Fibroblast of gingiva (primary cell): ENCODE measurements at regions not wholly inside any gene's neighbourhood (a gene's known extent, or its start where the extent isn't known, plus 50 kb on each side); places are given as distances from the start of the nearest gene placed in this dataset.

Experiments used
- DNase-seq: peaks from one replicate; pipeline ENCODE4 v3.0.0-alpha.2; 2011; ENCODE audit warnings: low read depth

DNA sequence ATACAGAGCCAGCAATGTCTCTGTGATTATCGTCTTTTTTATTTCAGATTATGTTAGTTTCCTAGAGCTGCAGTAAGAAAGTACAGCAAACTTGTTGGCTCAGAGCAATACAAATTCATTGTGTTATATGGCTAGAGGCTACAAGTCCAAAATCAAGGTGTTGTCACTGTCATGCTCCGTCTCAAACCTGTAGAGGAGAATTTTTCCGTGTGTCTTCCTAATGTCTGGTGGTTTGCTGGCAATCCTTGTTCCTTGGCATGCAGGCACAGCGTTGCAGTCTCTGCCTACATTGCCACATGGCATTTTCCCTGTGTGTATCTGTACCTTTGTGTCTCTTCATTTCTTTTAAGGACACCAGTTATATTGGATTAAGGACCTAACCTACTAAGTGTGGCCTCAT, 244.4 kb downstream of the LRRIQ3 start:
- no peak for DNase-seq

DNA sequence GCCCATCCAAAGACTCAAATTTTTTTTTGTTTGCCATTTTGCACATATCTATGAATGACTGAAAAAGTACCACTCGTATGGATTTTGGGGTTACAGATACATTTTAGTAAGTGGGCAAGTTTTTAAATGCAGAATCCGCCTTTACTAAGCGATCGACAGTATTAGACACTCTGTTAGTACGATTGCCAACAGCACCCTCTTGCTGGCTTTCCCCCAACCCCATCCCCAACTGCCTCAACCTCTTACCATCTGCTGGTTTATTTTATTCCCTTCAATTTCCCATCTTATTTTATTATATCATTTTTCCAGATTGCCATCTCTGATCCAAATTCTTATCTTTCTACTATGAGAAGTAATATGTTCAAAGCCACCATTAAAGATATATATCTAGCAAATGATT, 244.8 kb downstream of the LRRIQ3 start:
- no peak for DNase-seq

DNA sequence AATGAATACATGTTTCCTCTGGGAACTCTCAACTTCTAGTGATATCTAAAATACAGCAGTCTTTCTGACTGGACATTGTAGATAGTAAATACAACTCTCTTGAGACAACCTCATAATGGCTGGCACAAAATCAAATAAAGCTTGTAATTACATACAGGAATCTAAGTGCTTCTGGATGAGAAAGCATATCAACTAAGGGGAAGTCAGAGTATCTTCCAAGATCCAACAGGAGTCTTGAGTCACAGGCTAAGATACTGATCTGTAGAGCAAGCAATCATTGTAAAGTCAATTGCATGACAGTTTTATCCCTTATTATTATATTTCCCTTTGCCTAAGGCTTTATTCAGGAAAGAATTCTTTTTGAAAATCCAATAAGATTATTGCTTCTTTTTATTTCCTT, 249.9 kb downstream of the LRRIQ3 start:
- no peak for DNase-seq

DNA sequence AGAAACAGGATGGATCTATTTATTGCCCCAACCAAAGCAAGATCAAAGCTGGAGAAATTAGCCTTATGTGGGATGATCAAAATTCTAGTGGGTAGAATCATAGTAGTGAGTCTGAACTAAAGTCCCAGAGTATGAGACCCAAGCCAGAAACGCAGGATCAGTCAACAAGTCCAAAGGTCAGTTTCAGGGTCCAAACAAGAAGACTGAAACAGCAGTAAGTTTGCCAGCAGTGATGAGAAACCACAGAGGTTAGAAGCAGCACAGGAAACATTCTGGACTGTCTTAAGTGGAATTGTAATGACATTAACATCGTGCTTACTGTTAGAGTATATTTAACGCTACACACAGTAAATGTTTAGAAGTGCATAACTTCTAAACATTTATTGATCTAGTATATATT, 251.0 kb downstream of the LRRIQ3 start:
- no peak for DNase-seq

DNA sequence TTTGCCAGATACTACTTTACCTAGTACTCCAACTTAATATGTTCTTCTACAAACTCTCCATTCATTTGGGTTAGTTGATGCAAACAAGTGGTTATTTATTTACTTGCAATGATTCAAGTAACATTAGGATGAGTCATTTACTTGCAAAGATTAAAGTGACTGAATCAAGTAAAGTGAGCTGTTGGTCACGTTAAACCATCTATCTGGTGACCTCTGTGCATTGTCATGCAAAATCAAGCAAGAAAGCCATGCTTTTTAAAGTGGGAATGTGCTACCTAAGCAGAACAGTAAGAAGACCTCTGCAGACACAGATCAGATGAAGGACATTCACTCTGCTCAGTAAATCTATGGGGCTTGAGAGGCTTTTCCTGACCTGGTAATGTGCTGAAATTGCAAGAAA, 254.7 kb downstream of the LRRIQ3 start:
- no peak for DNase-seq

DNA sequence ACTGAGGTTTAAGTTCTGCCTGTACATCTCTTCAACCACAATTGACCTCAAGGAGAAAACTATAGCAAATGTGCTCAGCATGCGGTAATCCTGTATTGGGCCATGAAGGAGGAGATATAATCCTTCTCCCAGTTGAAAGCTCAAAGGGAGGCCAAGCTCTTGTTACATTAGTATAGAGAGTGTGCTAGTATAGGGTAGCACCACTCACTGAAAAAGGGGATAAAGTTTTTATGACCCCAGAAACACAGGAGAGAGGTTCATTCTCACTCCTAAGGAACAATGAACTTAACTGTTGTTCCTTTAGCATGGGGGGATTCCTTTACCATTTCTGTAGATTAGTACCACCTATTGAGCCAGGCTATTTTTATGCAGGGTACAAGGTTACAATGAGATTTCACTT, 267.7 kb downstream of the LRRIQ3 start:
- DNase-seq, result no peak

DNA sequence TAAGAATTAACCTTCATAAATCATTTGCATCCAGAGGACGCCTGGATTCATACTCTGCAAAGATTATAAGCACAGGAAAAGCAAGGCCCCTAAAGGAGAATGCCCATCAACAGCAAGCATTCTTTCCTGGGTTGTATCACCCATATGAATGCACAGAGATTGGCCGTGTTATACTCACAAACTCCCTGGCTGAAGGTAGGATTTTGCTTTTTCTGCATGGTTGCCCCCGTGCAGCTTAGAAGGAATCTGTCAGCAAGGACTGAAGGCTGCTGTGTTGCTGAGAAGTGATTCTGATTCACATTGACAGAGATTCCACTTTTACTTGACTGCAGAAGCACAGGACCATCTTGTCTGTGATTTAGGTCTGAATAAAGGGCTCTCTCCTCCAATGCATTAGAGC, 283.0 kb downstream of the LRRIQ3 start:
- no peak for DNase-seq

DNA sequence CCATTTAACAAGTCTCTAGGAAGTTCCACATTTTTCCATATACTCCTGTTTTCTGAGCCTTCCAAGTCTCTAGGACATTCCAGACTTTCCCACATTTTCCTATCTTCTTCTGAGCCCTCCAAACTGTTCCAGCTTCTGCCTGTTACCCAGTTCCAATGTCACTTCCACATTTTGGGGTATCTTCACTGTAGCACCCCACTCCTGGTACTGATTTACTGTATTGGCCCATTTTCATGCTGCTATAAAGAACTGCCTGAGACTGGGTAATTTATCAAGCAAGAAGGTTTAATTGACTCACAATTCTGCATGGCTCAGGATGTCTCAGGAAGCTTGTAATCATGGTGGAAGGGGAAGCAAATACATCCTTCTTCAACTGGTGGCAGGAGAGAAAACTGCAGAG, 285.0 kb downstream of the LRRIQ3 start:
- no peak for DNase-seq

DNA sequence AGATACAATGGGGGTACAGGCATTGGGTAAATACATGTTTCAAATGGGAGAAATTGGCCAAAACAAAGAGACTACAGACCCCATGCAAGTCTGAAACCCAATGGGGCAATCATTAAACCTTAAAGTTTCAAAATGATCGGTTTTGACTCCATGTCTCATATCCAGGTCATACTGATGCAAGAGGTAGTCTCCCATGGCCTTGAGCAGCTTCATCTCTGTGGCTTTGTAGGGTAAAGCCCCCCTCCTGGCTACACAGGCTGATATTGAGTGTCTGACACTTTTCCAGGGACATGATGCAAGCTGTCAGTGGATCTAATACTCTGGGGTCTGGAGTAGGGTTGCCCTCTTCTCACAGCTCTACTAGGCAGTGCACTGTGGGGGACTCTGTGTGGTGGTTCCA, 286.1 kb downstream of the LRRIQ3 start:
- no peak for DNase-seq

DNA sequence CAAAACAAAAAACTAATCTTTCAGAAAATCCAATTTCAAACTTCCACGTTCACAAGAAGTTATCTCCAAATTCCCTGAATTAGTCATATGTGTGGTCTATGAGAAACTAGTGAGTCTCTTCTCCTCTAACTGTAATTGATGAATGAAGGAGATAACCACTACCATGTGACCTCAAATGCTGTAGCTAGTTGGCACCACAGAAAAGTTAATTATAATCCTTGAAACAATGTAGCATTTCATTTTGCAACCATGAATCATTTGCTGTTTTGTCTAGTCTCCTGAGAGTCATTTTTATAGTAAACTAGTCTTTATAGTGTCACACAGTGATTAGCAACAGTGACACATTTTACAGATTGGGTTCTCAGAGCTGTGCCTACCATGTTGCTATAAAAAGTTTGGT, 287.5 kb downstream of the LRRIQ3 start:
- no peak for DNase-seq

DNA sequence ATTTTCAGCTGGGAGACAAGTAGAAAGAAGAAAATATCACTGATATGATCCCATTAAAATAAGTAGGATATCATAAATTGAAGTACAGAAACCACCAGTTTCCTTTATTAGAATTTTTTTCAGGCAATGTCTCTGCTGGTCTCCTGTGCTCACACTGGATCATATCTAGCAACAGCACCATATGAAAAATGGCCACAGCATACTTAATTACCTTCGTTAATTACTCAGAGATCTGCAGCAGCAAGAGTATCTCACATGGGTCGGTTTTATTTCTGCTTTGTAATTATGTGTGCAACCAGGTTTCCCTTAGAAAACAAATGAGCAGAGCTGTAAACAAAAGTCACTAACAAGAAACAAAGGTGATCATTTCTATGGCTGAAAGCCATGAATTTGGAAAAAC, 287.9 kb downstream of the LRRIQ3 start:
- no peak for DNase-seq

DNA sequence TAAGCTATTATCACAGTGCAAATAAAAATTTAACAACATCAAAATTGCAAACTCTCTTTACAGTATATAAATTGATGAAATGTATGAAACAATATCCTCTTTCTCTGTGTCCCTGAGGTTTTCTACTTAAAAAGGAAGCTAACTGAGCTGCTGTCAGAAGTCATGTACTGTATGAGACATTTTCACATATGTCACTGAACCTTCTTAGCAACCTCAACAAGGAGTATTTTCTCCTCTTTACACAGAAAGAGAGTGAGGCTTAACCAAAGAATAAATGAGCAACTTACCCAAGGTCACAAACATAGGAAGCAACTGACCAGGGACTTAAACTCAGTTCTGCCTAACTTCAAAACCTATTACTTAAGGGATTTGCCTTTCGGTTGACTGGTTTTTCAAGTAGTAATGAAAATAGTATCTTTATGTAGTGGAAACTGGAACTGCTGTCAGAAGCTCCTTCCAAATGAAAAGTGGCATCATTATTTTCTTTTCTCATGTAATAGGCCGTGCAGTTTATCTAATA, 288.9 kb downstream of the LRRIQ3 start:
- DNase-seq, result no peak

DNA sequence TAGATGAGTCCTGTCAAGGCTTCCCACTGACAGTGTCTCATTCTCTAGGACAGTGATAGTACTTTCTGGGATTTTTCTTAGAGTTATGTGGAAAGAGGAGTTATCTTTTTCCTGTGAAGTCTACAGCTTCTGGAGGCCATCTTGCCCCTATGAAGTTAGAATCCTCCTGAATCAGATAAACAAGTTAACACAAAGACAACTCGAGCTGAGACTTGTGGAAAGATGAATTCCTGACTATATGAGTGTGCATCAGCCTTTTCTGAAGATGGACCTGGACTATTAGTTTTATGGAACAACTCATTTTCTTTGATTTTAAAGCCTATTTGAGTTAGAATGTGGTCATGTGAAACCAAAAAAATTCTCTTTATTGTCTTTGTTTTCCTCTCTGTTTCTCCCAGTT, 290.9 kb downstream of the LRRIQ3 start:
- no peak for DNase-seq

DNA sequence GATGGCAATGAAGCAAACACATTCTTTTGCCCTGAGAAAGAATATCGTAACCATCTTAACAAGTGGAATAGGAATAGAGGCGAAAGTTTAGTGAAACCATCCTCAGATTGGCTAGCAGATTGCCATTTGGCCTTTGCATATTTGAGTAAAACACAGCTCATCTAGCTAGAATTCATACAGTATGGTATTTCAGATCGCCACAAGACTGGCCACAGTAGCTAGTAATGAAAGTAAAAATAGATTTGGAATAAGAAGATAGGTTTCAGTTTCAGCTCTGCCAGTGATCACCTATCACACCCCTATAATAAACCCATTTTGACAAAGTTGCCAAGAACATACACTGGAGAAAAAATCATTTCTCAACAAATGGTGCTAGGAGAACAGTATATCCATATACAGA, 294.9 kb downstream of the LRRIQ3 start:
- DNase-seq, result no peak

DNA sequence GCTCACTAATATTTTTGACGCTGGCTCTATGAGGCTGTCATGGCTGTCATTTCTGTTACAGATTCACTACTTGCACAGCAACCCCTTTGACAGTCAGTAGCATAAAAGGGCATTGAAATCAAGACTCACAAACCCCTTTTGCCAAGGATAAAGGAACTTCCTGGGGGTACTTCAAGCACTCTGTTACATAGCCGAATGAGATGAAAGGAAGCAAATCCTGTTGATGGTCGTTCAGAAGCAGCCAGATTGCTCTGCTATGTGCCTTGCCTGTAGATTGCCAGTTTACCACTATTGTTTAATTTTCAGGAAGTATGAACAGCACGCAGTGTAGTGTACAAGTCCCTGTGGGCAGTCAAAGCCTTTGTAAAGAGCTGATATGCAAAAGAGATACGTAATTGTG, 296.2 kb downstream of the LRRIQ3 start:
- no peak for DNase-seq

DNA sequence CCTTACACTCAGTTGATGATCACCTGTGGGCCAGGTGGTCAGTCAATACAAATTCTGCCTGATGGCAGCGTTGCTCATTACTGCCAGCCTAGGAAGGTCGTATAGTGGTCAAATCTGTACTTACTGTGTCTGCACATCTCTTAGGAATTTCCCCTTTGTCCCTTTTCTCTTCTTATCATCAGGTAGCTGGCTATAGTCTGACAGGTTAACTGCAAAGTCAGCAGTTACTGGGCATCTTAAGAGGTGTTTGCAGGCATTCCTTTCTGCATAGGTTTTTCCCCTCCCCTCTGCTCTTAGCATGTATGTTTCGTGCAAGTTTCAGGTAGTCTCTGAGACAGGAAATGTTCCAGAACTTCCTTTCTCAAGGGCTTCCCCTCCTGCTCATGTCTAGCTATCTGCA, 298.7 kb downstream of the LRRIQ3 start:
- DNase-seq, result no peak

DNA sequence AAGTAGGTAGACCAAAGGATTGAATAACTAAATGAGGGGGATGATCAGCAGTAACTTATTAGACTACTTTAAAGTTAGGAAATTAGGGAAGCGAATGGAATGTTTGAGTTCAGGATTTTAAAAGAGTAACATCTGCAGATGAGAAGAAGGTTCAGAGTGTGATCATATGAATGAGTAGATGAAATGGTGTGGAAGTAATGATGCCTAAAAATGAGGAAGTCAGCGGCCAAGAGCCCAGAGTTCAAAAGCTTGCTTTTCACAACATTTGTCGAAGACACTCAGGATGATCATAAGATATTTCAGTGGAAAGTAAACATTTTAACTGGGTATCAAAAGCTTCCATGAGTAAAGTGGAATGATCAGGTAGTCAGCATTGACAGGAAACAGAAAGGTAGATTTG, 299.4 kb downstream of the LRRIQ3 start:
- DNase-seq, result no peak

DNA sequence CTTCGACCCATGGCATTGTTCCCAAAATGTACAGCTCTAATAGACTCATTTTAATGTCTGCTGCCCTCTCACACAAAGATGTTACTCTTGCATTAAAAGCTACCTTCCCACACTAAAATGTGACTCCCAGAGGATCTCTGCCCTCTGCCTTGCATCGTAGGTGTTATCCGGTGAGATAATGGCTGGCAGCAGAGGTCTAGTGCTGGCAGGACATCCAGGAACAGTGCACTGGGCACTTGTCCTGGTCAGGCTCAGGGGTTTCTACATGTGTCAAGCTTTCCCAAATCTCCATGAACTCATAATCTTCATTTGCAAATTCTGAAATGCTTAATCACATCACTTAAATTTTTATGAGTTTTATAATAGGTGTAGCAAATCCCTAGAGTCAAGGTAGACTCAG, 310.6 kb downstream of the LRRIQ3 start:
- no peak for DNase-seq

DNA sequence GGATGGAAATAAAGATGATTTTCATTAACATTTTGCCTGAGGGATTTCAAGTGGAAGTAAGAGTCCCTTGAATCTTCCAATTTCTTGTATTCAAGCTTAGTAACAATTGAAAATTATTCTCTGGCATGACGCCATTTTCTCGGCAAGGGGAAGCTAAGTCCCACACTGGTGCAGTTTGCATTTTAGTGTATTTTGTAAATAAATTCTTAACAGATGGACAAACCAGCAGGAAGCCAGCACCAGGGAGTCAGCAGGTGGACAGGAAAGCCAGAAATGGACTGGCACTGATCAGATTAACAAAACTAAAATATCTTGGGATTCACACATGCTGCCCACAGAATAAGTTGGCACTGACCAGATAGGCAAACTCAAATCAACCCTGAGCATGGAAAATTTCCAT, 311.3 kb downstream of the LRRIQ3 start:
- no peak for DNase-seq

DNA sequence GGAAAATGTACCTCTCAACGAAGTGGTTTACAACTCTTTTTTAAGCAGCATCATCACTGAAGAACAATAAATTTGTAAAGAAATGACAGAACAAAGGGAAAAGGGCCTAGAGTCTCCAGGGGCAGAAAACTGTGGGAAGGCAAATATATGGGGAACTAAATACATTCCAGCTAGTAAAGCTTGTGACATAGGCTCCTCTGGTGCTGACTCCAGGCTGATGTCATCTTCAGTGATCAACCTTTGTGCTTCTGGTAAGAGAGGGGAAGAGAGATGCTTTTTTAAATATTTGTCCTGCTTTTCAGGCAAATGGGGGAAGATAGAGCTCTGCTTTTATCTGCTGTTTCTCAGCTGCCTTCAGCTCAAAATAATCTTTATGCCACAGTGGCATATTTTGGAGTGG, 323.2 kb downstream of the LRRIQ3 start:
- DNase-seq, result no peak

DNA sequence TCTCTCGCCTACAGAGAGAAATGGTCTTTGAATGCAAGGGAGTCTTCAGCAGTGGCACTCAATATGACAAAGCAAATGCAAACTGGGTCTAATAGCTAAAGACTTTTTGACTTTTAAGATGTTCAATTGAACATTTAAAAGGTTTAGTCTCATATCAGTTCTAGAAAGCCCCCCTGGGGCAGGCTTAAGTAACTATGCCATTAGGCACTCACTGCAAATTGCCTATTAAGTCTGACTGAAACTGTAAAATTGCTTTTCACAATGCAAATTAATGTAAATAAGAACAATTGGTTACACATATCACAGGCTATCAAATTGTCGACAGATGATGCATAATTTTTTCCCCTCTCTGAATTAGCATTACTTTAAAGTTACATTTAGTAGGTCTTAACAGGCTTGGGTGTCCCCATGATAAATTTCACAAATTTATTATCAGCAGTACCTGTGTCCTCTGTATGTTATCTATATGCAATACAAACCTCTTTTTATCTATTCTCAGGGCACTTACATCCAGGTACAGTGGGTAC, 329.1 kb downstream of the LRRIQ3 start:
- DNase-seq, result no peak

DNA sequence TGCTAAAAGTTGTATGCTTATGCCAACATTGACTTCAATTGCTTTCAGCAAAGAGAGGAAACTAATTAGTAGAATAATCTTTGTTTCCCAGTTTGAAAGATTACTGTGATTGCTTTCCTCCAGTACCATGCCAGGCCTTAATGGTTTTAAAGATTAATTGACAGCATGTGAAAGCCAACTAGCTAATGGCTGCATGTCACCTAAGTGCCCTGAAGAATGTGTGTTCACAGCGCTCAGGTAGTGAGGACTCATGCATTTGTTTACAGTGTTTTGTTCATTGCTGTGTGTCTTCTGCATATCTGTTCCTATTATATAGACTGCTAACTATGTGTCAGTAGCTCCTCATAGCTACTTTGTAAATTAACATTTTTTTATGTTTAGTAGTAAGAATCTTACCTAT, 335.6 kb downstream of the LRRIQ3 start:
- DNase-seq, result no peak

DNA sequence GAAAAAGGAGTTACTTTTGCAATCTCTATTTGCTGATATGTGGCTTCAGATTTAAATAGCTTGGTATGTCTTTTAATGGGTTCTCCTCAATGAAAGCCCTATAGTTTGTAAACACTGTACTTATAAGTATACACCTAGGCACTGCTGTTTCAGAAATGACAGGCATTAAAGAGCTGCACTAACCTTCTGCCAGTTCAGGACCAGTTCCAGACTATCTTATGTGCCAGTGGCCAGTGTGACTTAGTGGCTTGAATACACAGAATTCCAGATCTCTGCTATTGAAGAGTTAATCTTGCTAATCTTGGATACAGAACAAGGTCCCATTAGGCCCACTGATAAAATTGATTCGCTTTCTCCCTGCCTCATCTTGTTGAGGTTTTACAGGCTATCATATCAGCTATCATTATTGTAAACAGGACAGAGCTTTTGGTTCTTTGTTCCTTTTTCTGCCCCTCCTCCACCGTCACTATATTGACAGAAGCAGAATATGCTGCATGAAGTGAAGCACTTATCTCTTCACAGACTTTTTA, 337.5 kb downstream of the LRRIQ3 start:
- no peak for DNase-seq

DNA sequence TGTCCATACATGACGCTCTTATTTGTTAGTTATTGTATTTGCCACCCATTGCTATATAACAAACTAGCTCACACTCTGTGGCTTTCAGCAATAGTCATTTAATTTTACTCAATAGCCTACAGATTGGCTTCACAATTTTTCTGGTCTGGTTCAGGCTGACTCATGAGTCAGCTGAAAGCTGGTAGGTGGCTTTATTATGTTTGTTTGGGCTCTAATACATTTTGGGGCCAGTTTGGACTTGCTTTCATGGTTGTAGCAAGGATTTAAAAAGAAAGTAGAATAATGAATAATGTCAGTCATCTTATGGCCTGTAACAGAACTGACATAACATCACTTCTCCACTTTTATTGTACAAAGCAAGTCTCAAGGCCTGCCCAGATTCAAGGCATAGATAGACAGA, 338.7 kb downstream of the LRRIQ3 start:
- DNase-seq, result no peak

DNA sequence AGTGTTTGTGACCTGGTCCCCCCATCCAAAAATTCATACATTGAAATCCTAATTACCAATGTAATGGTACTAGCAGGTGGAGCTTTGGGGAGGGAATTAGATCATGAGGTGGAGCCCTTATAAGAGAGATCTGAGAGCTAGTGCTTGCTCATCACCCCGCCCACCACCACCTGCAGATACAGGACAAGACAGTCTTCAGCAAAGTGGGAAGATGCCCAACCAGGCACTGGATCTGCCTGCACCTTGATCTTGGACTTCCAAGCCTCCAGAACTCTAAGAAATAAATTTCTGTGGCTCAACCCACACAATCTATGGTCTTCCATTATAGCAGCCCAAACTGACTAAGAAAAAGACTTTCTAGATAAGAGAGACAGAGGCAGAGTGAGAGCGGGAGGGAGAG, 343.4 kb downstream of the LRRIQ3 start:
- DNase-seq, result no peak
